ENCODE measurements at regions not wholly inside any gene's neighbourhood (a gene's known extent, or its start where the extent isn't known, plus 50 kb on each side); places are given as distances from the start of the nearest gene placed in this dataset.

DNA sequence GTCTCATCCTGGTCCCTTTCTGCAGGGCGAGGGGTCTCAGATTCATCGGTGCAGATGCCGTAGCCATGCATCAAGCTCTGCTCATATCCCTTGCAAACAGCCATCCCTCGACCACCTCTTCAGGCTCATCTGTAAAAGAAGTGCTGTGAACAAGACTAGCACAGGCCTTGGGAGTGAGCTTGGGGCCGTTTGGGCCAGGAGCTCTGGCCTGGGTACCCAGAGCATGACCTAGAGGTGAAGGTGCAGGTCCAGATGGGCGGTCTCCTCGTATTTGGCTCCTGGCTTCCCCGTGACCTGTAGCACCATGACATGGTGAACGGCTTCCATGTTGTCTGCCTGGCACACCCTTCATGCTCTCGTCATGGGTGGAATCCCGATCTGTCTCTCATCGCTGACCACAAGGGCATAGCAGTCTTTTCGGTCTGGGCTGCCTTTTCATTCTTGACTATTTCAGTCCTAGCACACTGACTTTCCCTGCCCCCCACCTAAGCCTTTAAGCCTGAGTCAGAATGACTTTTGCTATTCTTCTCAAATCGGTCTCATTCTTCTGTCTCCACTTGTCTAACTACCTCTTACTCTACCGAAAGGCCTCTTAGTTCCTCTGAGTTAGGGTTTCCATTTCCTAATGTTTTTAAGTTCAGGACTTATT is 216.0 kb downstream of the FOXL1 start:
- DNase-seq: no peak
- intact Hi-C loops (cut with DNase I; ENCODE audit: low total_unique reads): no loop called here
- Histone ChIP-seq H3K27ac (no peak overlapping the region), H3K36me3 (ENCODE audit: low read depth, missing control alignments) (no peaks in the 10 kb centered on the region), H3K9me3 (no peaks in the 10 kb centered on the region), H3K27me3 (no peaks in the 10 kb centered on the region), H3K4me3 (no peak overlapping the region), H3K4me1 (no peaks in the 10 kb centered on the region)
- 88 to 92% methylated on average over 15 of the region's 15 CpGs for WGBS, 2 donors
- TF ChIP-seq, protein P1, sequence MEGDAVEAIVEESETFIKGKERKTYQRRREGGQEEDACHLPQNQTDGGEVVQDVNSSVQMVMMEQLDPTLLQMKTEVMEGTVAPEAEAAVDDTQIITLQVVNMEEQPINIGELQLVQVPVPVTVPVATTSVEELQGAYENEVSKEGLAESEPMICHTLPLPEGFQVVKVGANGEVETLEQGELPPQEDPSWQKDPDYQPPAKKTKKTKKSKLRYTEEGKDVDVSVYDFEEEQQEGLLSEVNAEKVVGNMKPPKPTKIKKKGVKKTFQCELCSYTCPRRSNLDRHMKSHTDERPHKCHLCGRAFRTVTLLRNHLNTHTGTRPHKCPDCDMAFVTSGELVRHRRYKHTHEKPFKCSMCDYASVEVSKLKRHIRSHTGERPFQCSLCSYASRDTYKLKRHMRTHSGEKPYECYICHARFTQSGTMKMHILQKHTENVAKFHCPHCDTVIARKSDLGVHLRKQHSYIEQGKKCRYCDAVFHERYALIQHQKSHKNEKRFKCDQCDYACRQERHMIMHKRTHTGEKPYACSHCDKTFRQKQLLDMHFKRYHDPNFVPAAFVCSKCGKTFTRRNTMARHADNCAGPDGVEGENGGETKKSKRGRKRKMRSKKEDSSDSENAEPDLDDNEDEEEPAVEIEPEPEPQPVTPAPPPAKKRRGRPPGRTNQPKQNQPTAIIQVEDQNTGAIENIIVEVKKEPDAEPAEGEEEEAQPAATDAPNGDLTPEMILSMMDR (IDR thresholded peaks at IDR 0.05): no peak

DNA sequence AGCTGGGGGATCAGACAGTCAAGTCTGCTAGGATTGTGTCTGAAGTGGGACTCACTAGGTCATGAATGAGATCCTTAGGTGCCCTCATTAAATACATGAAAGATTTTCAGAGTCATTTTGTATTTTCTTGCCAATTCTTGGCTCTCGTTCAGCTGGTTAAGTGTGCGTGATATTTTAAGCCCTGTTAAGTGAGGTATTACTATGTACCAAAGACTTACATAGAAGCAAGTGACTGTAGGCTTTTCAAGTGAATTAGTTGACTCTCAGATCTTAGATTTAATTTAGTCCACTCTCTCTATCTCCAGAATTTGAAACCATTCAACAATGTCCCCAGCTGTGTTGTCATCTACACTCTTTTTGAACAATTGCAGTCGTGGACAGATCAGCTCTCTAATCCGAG is 219.4 kb downstream of the FOXL1 start:
- no peak overlapping the region for H3K4me3 ChIP-seq
- H3K36me3 ChIP-seq (ENCODE audit: low read depth, missing control alignments): no peaks in the 10 kb centered on the region
- no peak for DNase-seq
- no peaks in the 10 kb centered on the region for H3K9me3 ChIP-seq
- no peak overlapping the region for H3K27ac ChIP-seq
- no peak for TF ChIP-seq POLR2A (IDR thresholded peaks at IDR 0.05)
- TF ChIP-seq, protein P1 (IDR thresholded peaks at IDR 0.05): no peak
- intact Hi-C loops (cut with DNase I; ENCODE audit: low total_unique reads): no loop called here
- H3K27me3 ChIP-seq: no peaks in the 10 kb centered on the region
- WGBS, 2 donors: 83 to 85% methylated on average over 4 of the region's 4 CpGs
- no peaks in the 10 kb centered on the region for H3K4me1 ChIP-seq

DNA sequence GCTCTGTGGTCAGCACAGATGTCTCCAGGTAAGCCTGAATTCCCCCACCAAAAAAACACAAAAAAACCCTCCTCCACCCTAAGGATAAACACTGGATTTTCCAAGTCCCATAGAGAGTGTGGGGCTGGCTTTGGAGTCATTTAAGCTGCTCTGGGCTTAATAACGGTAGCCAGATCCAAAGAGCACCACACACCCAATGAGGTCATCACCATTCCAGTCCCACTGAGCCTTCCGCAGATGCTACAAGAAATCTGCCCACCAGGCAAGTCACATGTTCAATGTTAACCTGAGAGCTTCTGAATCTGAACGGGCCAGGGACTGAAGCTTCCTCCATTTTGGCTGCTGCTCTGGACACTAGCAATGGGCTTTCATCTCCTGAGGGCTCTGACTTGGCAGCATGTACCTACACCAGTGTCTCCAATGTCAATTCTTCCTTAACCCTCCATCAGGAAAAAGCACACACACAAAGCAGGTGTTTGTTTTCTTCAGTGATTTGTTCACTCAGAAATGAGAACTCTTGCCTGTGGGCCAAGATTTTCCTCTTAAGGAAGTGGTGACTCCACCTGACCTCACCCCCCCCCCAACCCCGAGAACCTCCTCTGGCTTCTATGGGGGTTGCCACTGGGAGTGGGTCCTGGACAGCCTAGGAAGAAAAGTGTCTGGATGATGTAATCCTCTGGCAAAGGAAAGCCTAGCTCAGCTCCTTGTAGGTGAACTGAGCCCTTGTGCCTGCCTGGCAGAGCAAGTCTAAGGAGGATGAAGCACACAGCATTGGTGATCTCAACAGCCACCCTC is 220.1 kb downstream of the FOXL1 start:
- no peaks in the 10 kb centered on the region for H3K36me3 ChIP-seq (ENCODE audit: low read depth, missing control alignments)
- no peaks in the 10 kb centered on the region for H3K4me1 ChIP-seq
- WGBS, 2 donors: 69 to 81% methylated on average over 4 of the region's 4 CpGs
- H3K4me3 ChIP-seq: no peak overlapping the region
- no peak overlapping the region for H3K27ac ChIP-seq
- intact Hi-C loops (cut with DNase I; ENCODE audit: low total_unique reads): no loop called here
- TF ChIP-seq POLR2A (IDR thresholded peaks at IDR 0.05): no peak
- TF ChIP-seq, protein P1 (IDR thresholded peaks at IDR 0.05): no peak
- no peaks in the 10 kb centered on the region for H3K27me3 ChIP-seq
- no peak for DNase-seq
- no peaks in the 10 kb centered on the region for H3K9me3 ChIP-seq

DNA sequence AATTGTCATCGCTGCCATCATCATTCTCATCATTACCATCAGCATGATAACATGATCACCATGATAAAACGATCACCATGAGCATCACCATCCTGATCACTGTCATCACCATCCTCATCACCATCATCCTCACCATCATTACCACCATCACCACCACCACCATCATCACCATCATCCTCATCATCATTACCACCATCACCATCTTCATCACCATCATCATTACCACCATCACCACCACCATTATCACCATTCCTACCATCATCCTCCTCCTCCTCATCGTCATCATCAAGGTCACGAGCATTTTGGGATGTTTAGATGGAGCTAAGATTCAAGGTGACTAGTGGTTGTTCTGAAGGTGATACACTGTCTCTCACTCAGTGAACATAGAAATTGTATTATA is 221.0 kb downstream of the FOXL1 start:
- intact Hi-C loops (cut with DNase I; ENCODE audit: low total_unique reads): no loop called here
- Histone ChIP-seq H3K9me3 (no peaks in the 10 kb centered on the region), H3K36me3 (ENCODE audit: low read depth, missing control alignments) (no peaks in the 10 kb centered on the region), H3K27me3 (no peaks in the 10 kb centered on the region), H3K4me1 (no peaks in the 10 kb centered on the region), H3K27ac (no peak overlapping the region), H3K4me3 (no peak overlapping the region)
- DNase-seq: no peak
- 81 to 89% methylated on average over 4 of the region's 4 CpGs for WGBS, 2 donors
- no peak for TF ChIP-seq POLR2A (IDR thresholded peaks at IDR 0.05)
- TF ChIP-seq, protein P1 (IDR thresholded peaks at IDR 0.05): no peak
